GM19043 (cell line): ENCODE measurements at regions not wholly inside any gene's neighbourhood (a gene's known extent, or its start where the extent isn't known, plus 50 kb on each side); places are given as distances from the start of the nearest gene placed in this dataset.

ENCODE experiments used
- ATAC-seq: cut with Tn5 transposase; IDR thresholded peaks from one replicate; pipeline ENCODE4 v1.9.1; 2021; ENCODE audit warnings: low read depth; ENCODE audit not compliant: unreplicated experiment

GRCh38 chr1:60753036-60753900, 329.1 kb upstream of the NFIA start:
- no peak for ATAC-seq

GRCh38 chr1:60751306-60751705, 331.1 kb upstream of the NFIA start:
- no peak for ATAC-seq

- ATAC-seq, result no peak
These were observed 335.0 kb upstream of the NFIA start for GRCh38 chr1:60747353-60747752.

DNA sequence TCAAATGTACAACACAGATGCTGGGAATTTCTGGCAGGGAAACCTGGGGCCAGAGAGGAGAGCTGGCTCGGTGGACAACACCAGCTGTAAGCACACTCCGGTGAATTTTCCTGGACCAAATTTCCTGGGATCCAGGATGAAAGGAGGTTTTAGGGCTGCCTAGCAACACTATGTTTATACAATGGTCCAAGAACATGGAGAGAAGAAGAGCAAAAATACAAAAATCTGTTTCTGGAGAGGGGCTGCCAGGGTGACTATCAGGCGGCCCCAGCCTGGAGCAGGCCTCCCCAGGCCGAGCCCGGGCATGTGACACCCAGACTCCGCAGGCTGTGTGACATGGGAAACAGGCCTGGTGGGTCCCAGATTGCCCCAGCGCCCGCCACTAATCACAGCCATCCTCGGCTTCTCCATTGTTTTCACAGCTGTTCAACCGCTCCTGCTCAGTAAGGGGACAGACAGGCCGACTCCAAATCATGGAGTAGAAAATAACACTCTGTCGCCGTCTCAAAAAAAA, 336.0 kb upstream of the NFIA start:
- ATAC-seq, result no peak

- ATAC-seq, result no peak
These were observed 336.9 kb upstream of the NFIA start for GRCh38 chr1:60745484-60745883.

GRCh38 chr1:60742339-60742738, 340.0 kb upstream of the NFIA start:
- ATAC-seq, result no peak

GRCh38 chr1:60740154-60740553, 342.2 kb upstream of the NFIA start:
- no peak for ATAC-seq

- ATAC-seq, result no peak
These were observed 342.6 kb upstream of the NFIA start for GRCh38 chr1:60739729-60740128.

DNA sequence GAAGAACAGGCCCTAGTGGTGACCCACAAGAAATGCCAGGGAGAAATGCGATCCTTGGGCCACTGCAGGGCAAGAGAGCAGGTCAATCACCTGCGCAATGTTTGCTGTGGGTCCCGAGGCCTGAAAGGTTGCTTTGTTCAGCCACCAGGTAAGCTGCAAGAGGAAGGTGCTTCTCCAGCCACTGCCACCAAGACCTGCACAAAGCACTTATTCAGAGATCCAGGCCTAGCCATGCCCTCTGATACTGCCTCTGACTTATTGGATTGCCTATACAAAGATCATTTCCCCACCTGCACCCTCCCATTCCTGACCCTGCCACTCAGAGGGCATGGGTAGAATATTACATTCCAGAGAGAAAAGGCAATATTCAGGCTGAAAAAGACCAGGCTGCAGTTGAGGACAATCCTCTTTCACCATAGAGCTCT, 349.4 kb upstream of the NFIA start:
- no peak for ATAC-seq

DNA sequence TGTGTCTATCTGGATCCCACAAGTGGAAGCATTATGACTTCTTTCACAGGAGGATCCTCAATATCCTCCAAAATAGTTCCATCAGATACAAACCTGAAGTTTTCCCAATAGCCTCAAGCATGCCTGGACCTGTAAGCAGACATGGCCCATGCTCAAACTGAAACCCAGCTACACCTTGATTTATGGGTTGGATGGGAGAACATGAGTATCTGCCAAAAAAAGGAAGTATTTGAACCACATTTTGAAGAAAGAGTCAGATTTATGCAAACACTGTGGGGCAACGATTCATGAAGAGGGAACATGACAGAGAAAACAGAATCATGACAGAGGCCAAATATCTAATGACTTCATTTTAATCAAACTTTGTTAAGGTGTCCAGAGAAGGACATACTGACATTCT, 351.0 kb upstream of the NFIA start:
- ATAC-seq, result no peak

GRCh38 chr1:60727552-60727951, 354.8 kb upstream of the NFIA start:
- ATAC-seq, result no peak

DNA sequence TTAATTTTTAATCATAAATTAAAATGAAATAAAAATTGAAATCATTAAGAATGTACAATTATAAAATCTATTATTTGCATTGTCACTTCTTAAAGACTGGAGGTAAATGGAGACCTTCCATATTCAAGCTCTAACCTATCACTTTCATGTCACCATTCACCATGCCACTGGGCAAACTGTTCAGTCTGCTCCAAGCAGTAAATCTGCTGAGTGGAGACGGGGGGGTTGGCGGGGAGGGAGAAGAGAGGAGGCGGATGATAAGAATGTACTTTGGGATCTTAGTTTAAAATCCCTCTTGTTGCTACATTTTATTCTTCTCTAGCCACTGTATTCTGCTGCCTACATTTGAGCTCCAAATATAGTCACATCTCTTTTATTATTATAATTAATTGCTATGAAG, 365.9 kb upstream of the NFIA start:
- no peak for ATAC-seq

GRCh38 chr1:60715970-60716369, 366.4 kb upstream of the NFIA start:
- ATAC-seq, result no peak

DNA sequence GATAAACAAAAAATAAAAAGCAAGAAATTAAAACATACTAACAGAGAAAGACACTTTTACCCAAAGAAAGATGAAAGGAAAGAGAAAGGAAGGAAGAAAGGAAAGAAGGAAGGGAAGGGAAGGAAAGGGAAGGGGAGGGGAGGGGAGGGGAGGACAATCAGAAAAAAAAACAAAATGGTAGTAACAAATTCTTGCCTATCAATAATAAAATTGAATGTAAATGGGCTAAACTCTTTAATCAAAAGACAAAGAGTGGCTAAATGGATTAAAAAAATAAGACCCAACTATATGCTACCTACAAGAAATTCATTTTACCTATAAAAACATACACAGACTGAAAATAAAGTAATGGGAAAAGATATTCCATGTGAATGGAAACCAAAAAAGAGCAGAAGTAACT, 372.9 kb upstream of the NFIA start:
- no peak for ATAC-seq

DNA sequence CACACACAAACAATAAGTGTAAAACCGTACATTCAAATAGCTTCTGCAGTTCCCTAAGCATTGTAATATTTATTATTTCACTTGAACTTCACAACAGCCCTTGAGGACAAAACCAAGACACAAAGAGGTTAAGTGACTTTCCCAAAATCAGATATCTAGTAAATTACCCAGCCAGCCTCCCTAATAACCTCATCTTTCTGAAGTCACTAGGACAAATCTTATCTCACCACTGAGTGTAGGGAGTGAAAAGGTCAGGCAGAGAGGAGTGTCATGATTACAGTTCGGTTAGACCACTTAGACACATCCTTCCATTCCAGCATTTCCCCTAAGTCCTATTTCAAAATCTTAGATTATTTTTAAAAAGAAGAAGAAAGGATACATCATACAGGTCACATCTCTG, 377.3 kb upstream of the NFIA start:
- ATAC-seq, result no peak

DNA sequence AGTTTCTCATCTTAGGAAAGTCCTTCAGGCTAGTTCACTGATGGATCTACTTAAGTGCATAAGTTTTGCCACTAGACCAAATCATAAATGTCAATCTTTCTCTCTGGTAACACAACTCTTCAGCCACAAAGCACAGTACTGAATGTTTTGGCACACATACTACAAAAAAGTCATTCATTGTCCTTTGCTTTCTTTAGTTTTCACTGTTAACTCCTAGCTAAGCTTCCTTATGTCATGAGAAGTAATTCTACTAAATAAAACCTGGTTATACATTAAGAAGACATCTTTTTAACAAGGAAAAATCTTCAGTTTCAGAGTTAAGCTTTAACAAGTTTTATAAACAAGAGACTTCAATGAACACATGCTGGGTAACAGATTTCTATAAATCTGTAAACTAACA, 379.2 kb upstream of the NFIA start:
- ATAC-seq, result no peak

GRCh38 chr1:60699325-60699724, 383.0 kb upstream of the NFIA start:
- no peak for ATAC-seq

DNA sequence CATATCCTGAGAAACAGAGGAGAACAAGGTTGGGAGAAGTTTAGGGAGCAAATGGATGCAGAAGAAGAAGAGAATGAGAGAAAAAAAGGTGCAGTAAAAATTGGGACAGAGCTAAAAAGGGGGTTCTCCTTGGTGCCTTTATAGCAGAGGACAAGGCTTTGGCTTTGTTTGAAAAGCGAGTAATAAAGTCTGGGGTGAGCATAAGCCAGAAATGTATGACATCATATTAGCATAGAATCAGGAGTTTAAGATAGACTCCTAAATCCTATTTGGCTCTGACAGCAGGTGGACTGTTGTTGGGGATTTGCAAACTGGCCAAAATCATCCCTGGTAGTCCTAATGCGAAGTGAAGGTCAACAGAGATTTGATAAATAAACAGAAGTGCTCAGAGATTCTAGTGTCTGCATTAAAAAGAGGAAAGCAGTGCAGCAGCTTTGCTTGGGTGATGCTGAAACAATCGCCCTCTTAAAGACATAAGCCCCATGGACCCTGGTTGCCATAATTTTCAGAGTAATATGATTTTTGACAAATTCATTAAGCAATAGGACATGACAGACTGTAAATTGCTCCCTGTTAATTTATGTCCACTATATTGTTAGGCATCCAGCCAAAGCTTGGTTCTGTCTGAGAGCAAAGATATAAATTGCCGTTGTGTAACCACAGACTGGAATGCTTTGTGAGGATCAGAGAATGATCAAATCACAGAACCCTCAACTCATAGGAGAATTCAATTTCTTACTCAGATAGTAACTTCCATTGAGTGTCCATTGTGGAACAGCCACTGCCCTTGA, 385.0 kb upstream of the NFIA start:
- ATAC-seq, result no peak

GRCh38 chr1:60696512-60696911, 385.8 kb upstream of the NFIA start:
- ATAC-seq, result no peak

- no peak for ATAC-seq
These were observed 386.6 kb upstream of the NFIA start for GRCh38 chr1:60695716-60696171.

GRCh38 chr1:60694980-60695379, 387.4 kb upstream of the NFIA start:
- ATAC-seq, result no peak

DNA sequence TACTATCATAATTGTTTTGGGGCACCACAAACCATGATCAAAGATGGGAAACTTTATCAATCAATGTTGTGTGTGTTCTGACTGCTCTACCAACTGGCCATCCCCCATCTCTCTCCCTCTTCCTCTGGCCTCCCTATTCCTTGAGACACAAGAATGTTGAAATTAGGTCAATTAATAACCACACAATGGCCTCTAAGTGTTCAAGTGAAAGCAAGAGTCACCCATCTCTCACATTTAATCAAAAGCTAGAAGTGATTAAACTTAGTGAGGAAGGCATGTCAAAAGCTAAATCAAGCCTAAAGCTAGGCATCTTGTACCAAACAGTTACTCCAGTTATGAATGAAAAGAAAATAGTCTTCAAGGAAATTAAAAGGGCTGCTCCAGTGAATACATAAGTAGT, 390.3 kb upstream of the NFIA start:
- no peak for ATAC-seq
